ENCODE measurements at regions not wholly inside any gene's neighbourhood (a gene's known extent, or its start where the extent isn't known, plus 50 kb on each side); places are given as distances from the start of the nearest gene placed in this dataset.
"Not testable (repeated sequence)": the region's sequence is repeated elsewhere in the genome, so short reads cannot be mapped to it uniquely, and the experiment has no call there.

GRCh38 chr1:242912855-242913254, 342.2 kb downstream of the CEP170 start:
- not testable (repeated sequence) for DNase-seq (ENCODE audit: low read depth)

DNA sequence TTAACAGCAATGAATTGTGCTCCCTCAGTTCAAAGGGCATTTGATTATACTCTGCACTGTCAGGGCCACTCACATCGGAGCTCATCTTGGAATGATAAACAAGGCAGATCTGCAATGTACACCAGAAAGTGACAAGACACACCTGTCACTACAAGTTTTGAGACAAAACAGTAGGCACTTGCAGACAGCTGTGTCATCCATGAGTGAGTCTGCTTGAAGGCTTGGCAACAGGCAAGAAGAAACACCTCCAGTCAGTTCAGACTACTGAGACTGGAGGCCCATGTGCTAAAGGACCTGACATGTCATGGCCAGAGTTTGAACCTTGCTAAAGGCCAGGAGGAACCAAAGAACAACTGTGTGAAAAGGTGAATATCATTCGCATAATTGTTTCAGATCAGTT, 354.5 kb downstream of the CEP170 start:
- DNase-seq (ENCODE audit: low read depth), result not testable (repeated sequence)

GRCh38 chr1:242890192-242890741, 364.8 kb downstream of the CEP170 start:
- DNase-seq (ENCODE audit: low read depth), result no peak

DNA sequence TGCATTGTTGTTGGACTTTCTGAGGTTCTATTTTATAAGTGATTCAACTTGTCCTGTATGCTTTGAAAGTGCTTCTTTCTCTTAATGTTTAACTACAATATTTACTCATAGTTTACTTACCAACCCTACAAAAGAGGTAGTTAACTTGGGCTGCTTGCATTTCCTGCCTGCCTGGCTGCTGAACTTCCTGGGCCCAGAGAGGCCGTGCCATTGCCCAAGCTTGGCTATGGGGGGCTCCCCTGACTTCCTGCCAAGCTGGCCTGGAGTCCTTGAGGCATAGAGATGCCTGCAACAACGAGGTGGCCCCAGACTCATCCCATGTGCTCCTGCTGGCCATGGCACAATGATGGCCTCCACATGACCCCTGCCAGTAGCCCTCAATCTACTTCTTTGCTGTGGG, 361.6 kb upstream of the PLD5 start:
- no peak for DNase-seq (ENCODE audit: low read depth)

DNA sequence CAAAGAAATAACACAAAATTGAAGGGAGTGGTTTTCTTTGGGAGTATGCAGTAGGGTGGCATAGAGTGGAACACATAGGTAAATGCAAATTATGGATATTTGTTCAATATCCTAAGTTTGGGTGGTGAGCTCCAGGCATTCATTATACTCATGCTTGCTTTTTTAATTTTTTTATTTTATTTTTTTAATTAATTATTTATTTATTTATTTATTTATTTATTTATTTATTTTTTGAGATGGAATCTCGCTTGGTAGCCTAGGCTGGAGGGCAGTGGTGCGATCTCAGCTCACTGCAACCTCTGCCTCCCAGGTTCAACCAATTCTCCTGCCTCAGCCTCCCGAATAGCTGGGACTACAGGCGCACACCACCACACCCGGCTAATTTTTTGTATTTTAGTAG, 355.5 kb upstream of the PLD5 start:
- not testable (repeated sequence) for DNase-seq (ENCODE audit: low read depth)

DNA sequence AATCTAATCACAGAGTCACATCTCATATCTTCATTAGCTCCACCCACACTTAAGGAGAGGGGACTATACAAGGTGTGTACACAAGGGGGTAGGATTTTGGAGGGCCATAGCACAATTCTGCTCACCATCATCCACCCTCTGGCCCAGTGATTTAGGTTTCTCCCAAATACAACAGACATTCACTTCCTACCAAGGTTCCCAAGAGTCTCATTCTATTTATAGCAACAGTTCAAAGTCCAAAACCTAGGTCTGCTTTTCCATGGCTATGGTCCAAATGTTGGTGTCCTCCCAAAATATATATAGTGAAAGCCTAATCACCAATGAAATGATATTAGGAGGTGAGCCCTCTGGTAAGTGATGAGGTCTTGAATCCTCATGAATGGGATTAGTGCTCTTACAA, 353.2 kb upstream of the PLD5 start:
- no peak for DNase-seq (ENCODE audit: low read depth)

DNA sequence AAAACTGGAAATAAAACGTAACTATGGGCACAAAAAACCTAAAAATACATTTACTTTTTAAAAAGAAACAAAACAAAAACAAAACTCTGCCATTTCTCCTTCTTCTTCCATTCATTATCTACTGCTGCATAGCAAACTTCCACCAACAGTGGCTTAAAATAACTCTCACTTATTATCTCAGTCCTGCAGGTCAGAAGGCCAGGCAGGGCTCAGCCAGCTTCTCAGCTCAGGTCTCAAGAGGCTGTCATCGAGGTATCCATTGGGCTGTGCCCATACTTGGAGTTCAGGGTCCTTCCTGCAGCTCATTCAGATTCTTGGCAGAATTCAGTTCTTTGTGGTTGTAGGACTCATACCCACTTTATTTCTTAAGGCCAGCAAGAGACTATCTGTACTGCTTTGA, 352.7 kb upstream of the PLD5 start:
- DNase-seq (ENCODE audit: low read depth), result no peak

GRCh38 chr1:242876030-242876429, 351.5 kb upstream of the PLD5 start:
- no peak for DNase-seq (ENCODE audit: low read depth)

GRCh38 chr1:242873661-242874060, 349.2 kb upstream of the PLD5 start:
- no peak for DNase-seq (ENCODE audit: low read depth)

GRCh38 chr1:242872521-242872920, 348.0 kb upstream of the PLD5 start:
- no peak for DNase-seq (ENCODE audit: low read depth)

GRCh38 chr1:242871471-242872030, 347.1 kb upstream of the PLD5 start:
- no peak for DNase-seq (ENCODE audit: low read depth)

DNA sequence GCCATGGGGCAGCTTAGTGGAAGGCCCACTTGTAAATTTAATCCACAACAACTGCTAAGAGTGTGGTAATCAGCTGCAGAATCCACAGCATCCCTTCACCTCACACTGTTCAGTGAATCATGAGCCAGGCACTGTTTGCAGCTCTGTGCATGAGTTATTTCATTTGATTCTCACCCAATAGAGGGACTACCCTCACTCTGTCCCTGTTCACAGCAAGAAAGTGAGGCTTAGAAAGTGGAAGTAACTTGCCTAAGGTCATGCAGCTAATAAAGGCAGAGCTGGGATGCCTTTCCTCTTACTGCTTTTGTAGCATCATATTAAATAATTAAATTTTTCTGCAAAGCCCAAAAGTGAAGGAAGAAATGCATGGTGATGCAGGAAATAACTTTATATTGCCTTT, 346.5 kb upstream of the PLD5 start:
- DNase-seq (ENCODE audit: low read depth), result no peak

DNA sequence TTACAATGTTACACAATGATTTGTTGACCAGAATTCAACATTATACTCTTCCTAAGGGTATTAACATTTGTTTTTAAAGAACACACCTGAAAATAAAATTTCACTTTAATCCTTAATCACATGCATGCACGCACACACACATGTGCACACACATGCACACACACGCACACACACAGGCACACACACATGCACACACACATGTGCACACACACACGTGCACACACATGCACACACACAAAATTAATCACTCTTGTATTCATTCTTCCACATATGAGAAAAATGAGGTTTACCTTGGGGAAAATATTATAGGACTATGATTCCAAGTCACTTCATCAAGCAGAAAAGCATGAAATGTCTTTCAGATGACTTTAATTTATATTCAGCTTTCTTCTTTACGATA, 331.8 kb upstream of the PLD5 start:
- no peak for DNase-seq (ENCODE audit: low read depth)

GRCh38 chr1:242854466-242854865, 330.0 kb upstream of the PLD5 start:
- no peak for DNase-seq (ENCODE audit: low read depth)

- DNase-seq (ENCODE audit: low read depth), result no peak
Measured at GRCh38 chr1:242847390-242847993, 323.0 kb upstream of the PLD5 start.

- no peak for DNase-seq (ENCODE audit: low read depth)
Measured at GRCh38 chr1:242842094-242842493, 317.6 kb upstream of the PLD5 start.

DNA sequence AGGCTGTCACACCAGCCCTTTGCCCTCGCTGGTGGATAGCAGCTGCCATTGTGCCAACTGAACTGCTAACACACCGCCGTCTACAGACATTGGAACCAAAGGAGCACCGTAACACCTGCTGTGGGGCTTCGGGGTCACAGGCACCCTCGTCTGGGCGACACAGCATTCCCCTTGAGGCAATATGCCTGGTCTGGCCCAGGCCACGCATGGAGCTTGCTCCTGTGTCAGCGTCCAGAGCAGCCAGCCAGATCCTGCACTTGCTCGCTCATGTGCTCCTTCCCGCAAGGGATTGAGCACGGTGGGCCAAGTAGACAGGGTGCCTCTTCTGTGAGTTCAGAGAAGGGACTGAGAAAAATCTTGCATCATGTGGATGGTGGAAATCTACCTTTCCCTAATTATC, 314.6 kb upstream of the PLD5 start:
- no peak for DNase-seq (ENCODE audit: low read depth)

- DNase-seq (ENCODE audit: low read depth), result no peak
Measured at GRCh38 chr1:242836423-242836822, 311.9 kb upstream of the PLD5 start.

DNA sequence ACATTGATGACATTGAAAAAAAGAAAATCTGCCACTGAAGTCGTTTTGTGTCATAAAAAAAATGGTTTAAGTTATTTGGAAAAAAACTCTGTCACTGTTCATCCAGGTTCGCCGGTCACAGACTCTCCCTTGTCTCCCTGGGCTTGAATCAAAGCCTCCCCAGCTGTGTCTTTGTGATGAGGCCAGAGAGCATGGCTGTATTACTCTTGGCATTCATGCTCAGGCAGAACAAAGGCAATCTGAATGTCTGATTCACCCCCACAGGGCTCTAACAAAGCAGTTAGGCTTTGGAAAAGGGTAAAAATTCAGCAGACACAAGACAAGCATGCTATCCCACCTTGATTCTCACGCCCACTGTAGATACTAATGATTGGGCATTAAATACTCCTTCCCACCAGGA, 304.3 kb upstream of the PLD5 start:
- DNase-seq (ENCODE audit: low read depth), result no peak

GRCh38 chr1:242828199-242828598, 303.7 kb upstream of the PLD5 start:
- DNase-seq (ENCODE audit: low read depth), result no peak

- no peak for DNase-seq (ENCODE audit: low read depth)
Measured at GRCh38 chr1:242827538-242827937, 303.0 kb upstream of the PLD5 start.

- no peak for DNase-seq (ENCODE audit: low read depth)
Measured at GRCh38 chr1:242826701-242827336, 302.3 kb upstream of the PLD5 start.

- DNase-seq (ENCODE audit: low read depth), result no peak
Measured at GRCh38 chr1:242824435-242824834, 299.9 kb upstream of the PLD5 start.
